Endothelial cell of umbilical vein (primary cell): ENCODE measurements at regions not wholly inside any gene's neighbourhood (a gene's known extent, or its start where the extent isn't known, plus 50 kb on each side); places are given as distances from the start of the nearest gene placed in this dataset.

Source experiments
- BruUV-seq: library from RNA; stranded (reverse); fragments of 400-500 nt; replicated peaks from 2 replicates; lab custom pipeline; 2021; lab: Mats Ljungman, UMichigan
- CTCF ChIA-PET: fragments of 300-600, 350-600 bp; sonication (Branson Sonifier 250); formaldehyde crosslinking; loops from one replicate; lab custom pipeline; 2021; ENCODE audit warnings: antibody characterized with exemption, inconsistent platforms; lab: Charles Lee
- POLR2A ChIA-PET: fragments of 300-600, 350-600 bp; sonication (Branson Sonifier 250); formaldehyde crosslinking; loops from one replicate; lab custom pipeline; 2021; ENCODE audit warnings: antibody characterized with exemption, inconsistent platforms; lab: Charles Lee
- DNase-seq: peaks from one replicate; pipeline ENCODE4 v3.0.0-alpha.2; 2011; ENCODE audit warnings: low read depth, low spot score
- FAIRE-seq: peaks from 2 replicates; lab custom pipeline; 2011; peaks lifted over from hg19 to GRCh38; lab: Jason Lieb, UNC
- H2AFZ ChIP-seq: 2 replicates; pipeline ENCODE4 v1.6.0; 2012; ENCODE audit warnings: low read depth, low read length, control low read depth, inconsistent platforms
- H3K27ac ChIP-seq: 2 replicates; pipeline ENCODE4 v1.5.1; 2011; ENCODE audit warnings: low read depth, mild to moderate bottlenecking, control low read depth, low read length, moderate library complexity; ENCODE audit not compliant: insufficient read depth
- H3K27me3 ChIP-seq, 2 experiments: 2 replicates each; pipeline versions ENCODE4 v1.6.0 to v1.6.1; 2011; ENCODE audit warnings: low read length in 2 of 2, mixed read lengths in 1 of 2; ENCODE audit not compliant: control insufficient read depth in 2 of 2, insufficient read depth in 2 of 2
- H3K36me3 ChIP-seq, 2 experiments: 2 replicates in 1 of 2; 3 replicates in 1 of 2; pipeline ENCODE4 v1.5.1; 2011; ENCODE audit warnings: low read length in 2 of 2, mild to moderate bottlenecking in 1 of 2, moderate library complexity in 1 of 2; ENCODE audit not compliant: control insufficient read depth in 2 of 2, insufficient read depth in 2 of 2; ENCODE audit errors: extremely low read depth in 1 of 2
- H3K4me1 ChIP-seq: 3 replicates; pipeline ENCODE4 v1.5.1; 2011; ENCODE audit warnings: mild to moderate bottlenecking, low read length; ENCODE audit not compliant: control insufficient read depth, insufficient read depth; ENCODE audit errors: extremely low read depth
- H3K4me2 ChIP-seq: 2 replicates; pipeline ENCODE4 v1.6.1; 2011; ENCODE audit warnings: low read length, control low read depth, mixed read lengths; ENCODE audit not compliant: insufficient read depth
- H3K4me3 ChIP-seq, 3 experiments: fragments of 200-600 bp in 1 of 3; sonication (generic), shearing (Covaris generic) in 1 of 3; replicated peaks in 1 of 3; 2 replicates each; pipeline ENCODE4 v1.5.1; 2011 to 2016; ENCODE audit warnings: control low read depth in 3 of 3, low read length in 3 of 3, mild to moderate bottlenecking in 2 of 3, inconsistent platforms in 1 of 3, low read depth in 1 of 3, moderate library complexity in 1 of 3; ENCODE audit not compliant: insufficient read depth in 1 of 3
- H3K79me2 ChIP-seq: 2 replicates; pipeline ENCODE4 v1.6.0; 2012; ENCODE audit warnings: low read length, inconsistent platforms; ENCODE audit not compliant: control insufficient read depth, insufficient read depth
- H3K9ac ChIP-seq: replicated peaks from 2 replicates; pipeline ENCODE3; 2011; ENCODE audit warnings: low read length, control low read depth; ENCODE audit not compliant: insufficient read depth; ENCODE audit errors: extremely low read depth
- H3K9me1 ChIP-seq: replicated peaks from 3 replicates; pipeline ENCODE4 v1.6.0; 2011; ENCODE audit warnings: mild to moderate bottlenecking, low read length; ENCODE audit not compliant: control insufficient read depth, insufficient read depth; ENCODE audit errors: extremely low read depth
- H3K9me3 ChIP-seq: replicated peaks from 2 replicates; pipeline ENCODE4 v1.5.1; 2012; ENCODE audit warnings: low read length, inconsistent platforms; ENCODE audit not compliant: control insufficient read depth, insufficient read depth
- H4K20me1 ChIP-seq: replicated peaks from 2 replicates; pipeline ENCODE3; 2011; ENCODE audit warnings: mild to moderate bottlenecking, low read length; ENCODE audit not compliant: control insufficient read depth, insufficient read depth; ENCODE audit errors: extremely low read depth
- CTCF ChIP-seq, 2 donors: IDR thresholded peaks; 1 replicate in 1 of 2; 2 replicates in 1 of 2; pipeline ENCODE4 v1.5.1; 2011; ENCODE audit warnings: low read length in 2 of 2, mild to moderate bottlenecking in 2 of 2, moderate library complexity in 2 of 2, control low read depth in 1 of 2, inconsistent platforms in 1 of 2, low read depth in 1 of 2; ENCODE audit not compliant: insufficient read depth in 1 of 2; ENCODE audit errors: extremely low read depth in 1 of 2
- EZH2 ChIP-seq: IDR thresholded peaks from 2 replicates; pipeline ENCODE4 v1.6.1; 2012; ENCODE audit warnings: borderline replicate concordance, low read depth, mild to moderate bottlenecking, moderate library complexity, low read length, inconsistent platforms; ENCODE audit not compliant: severe bottlenecking
- FOS ChIP-seq: IDR thresholded peaks from 2 replicates; pipeline ENCODE4 v1.6.1; 2011; ENCODE audit warnings: mild to moderate bottlenecking, low read length, moderate library complexity, borderline replicate concordance; ENCODE audit not compliant: insufficient read depth
- GATA2 ChIP-seq: IDR thresholded peaks from 2 replicates; pipeline ENCODE4 v1.7.0; 2011; ENCODE audit warnings: low read depth, mild to moderate bottlenecking, moderate library complexity, mixed read lengths, low read length; ENCODE audit not compliant: insufficient read length, insufficient read depth
- JUN ChIP-seq: IDR thresholded peaks from 2 replicates; pipeline ENCODE4 v1.6.1; 2011; ENCODE audit warnings: borderline replicate concordance, low read depth; ENCODE audit not compliant: insufficient read length, insufficient read depth
- MAX ChIP-seq: IDR thresholded peaks from 2 replicates; pipeline ENCODE4 v1.6.1; 2011; ENCODE audit not compliant: insufficient read depth, insufficient read length
- MYC ChIP-seq: IDR thresholded peaks from one replicate; pipeline ENCODE4 v1.6.1; 2011; ENCODE audit warnings: mild to moderate bottlenecking, low read depth, low read length
- POLR2A ChIP-seq: IDR thresholded peaks from 2 replicates; pipeline ENCODE4 v1.6.1; 2012; ENCODE audit warnings: low read depth, mild to moderate bottlenecking, control low read depth, low read length
- POLR2AphosphoS5 ChIP-seq: IDR thresholded peaks from 2 replicates; pipeline ENCODE4 v1.6.1; 2012; ENCODE audit warnings: low read depth, mild to moderate bottlenecking, control low read depth, low read length, moderate library complexity; ENCODE audit not compliant: insufficient read depth
- dilution Hi-C: fragments of 300-500 bp; cut with MboI; formaldehyde crosslinking; loops from one replicate; pipeline ENCODE4 v1.15.0; 2019; ENCODE audit warnings: low sequenced_read_pairs; ENCODE audit not compliant: extremely low pct_ligation_motif_present
- intact Hi-C: fragments of 100-400 bp; cut with micrococcal nuclease; formaldehyde crosslinking; loops from one replicate; pipeline ENCODE4 v1.10.0; 2022

GRCh38 chr12:103046154-103046553 lies 88.7 kb downstream of the ASCL1 start:
- no peak overlapping the region for H3K4me2 ChIP-seq
- DNase-seq (no peak), FAIRE-seq (no peak)
- H2AFZ ChIP-seq, result no peak overlapping the region
- H3K9me3 ChIP-seq, result peaks cover 6% of the 10 kb centered on the region
- no TSS peak for BruUV-seq
- H3K27ac ChIP-seq, result no peak overlapping the region
- no peaks in the 10 kb centered on the region for H3K27me3 ChIP-seq
- POLR2A ChIA-PET, result no interaction called here
- H3K9ac ChIP-seq, result no peak overlapping the region
- H3K9me1 ChIP-seq, result no peaks in the 10 kb centered on the region
- H4K20me1 ChIP-seq, result no peaks in the 10 kb centered on the region
- no peaks in the 10 kb centered on the region for H3K36me3 ChIP-seq
- H3K4me3 ChIP-seq, result no peak overlapping the region
- intact Hi-C loops, result no loop called here
- TF ChIP-seq GATA2 (no peak), FOS (no peak), EZH2 (no peak), POLR2A (no peak), MYC (no peak), POLR2AphosphoS5 (no peak), MAX (no peak), CTCF (IDR thresholded peaks at IDR 0.05; ENCODE audit: extremely low read depth in 1 of 2, insufficient read depth in 1 of 2, low read depth in 1 of 2, low read length in 2 of 2) (no peak), JUN (no peak)
- dilution Hi-C loops, result no loop called here
- H3K79me2 ChIP-seq, result no peaks in the 10 kb centered on the region
- CTCF ChIA-PET, result no interaction called here
- H3K4me1 ChIP-seq, result no peaks in the 10 kb centered on the region
